ENCODE measurements at regions not wholly inside any gene's neighbourhood (a gene's known extent, or its start where the extent isn't known, plus 50 kb on each side); places are given as distances from the start of the nearest gene placed in this dataset.

DNA sequence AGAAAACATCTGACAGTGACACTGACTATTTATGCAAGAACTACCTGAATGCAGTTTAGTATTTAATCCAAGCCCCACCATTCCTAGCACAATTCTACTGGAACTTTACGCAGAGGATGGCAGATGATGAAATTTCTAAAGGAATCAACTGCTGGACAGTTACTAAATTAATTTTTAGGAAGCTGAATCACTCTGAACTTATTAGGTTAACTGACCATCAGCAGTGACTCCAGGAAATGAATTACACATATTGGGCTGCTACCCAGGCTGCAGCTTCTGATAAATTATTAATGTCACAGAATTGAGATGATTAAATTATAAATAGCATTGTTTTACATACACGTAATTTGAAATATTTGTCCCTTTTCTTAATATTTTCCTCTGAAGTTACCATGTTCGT, 250.8 kb downstream of the TMEM182 start (continued):
- TF ChIP-seq, protein P1, sequence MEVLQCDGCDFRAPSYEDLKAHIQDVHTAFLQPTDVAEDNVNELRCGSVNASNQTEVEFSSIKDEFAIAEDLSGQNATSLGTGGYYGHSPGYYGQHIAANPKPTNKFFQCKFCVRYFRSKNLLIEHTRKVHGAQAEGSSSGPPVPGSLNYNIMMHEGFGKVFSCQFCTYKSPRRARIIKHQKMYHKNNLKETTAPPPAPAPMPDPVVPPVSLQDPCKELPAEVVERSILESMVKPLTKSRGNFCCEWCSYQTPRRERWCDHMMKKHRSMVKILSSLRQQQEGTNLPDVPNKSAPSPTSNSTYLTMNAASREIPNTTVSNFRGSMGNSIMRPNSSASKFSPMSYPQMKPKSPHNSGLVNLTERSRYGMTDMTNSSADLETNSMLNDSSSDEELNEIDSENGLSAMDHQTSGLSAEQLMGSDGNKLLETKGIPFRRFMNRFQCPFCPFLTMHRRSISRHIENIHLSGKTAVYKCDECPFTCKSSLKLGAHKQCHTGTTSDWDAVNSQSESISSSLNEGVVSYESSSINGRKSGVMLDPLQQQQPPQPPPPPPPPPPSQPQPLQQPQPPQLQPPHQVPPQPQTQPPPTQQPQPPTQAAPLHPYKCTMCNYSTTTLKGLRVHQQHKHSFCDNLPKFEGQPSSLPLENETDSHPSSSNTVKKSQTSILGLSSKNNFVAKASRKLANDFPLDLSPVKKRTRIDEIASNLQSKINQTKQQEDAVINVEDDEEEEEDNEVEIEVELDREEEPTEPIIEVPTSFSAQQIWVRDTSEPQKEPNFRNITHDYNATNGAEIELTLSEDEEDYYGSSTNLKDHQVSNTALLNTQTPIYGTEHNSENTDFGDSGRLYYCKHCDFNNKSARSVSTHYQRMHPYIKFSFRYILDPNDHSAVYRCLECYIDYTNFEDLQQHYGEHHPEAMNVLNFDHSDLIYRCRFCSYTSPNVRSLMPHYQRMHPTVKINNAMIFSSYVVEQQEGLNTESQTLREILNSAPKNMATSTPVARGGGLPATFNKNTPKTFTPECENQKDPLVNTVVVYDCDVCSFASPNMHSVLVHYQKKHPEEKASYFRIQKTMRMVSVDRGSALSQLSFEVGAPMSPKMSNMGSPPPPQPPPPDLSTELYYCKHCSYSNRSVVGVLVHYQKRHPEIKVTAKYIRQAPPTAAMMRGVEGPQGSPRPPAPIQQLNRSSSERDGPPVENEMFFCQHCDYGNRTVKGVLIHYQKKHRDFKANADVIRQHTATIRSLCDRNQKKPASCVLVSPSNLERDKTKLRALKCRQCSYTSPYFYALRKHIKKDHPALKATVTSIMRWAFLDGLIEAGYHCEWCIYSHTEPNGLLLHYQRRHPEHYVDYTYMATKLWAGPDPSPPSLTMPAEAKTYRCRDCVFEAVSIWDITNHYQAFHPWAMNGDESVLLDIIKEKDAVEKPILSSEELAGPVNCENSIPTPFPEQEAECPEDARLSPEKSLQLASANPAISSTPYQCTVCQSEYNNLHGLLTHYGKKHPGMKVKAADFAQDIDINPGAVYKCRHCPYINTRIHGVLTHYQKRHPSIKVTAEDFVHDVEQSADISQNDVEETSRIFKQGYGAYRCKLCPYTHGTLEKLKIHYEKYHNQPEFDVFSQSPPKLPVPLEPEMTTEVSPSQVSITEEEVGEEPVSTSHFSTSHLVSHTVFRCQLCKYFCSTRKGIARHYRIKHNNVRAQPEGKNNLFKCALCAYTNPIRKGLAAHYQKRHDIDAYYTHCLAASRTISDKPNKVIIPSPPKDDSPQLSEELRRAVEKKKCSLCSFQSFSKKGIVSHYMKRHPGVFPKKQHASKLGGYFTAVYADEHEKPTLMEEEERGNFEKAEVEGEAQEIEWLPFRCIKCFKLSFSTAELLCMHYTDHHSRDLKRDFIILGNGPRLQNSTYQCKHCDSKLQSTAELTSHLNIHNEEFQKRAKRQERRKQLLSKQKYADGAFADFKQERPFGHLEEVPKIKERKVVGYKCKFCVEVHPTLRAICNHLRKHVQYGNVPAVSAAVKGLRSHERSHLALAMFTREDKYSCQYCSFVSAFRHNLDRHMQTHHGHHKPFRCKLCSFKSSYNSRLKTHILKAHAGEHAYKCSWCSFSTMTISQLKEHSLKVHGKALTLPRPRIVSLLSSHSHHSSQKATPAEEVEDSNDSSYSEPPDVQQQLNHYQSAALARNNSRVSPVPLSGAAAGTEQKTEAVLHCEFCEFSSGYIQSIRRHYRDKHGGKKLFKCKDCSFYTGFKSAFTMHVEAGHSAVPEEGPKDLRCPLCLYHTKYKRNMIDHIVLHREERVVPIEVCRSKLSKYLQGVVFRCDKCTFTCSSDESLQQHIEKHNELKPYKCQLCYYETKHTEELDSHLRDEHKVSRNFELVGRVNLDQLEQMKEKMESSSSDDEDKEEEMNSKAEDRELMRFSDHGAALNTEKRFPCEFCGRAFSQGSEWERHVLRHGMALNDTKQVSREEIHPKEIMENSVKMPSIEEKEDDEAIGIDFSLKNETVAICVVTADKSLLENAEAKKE (CRISPR knock-in tag; IDR thresholded peaks at IDR 0.05) = no peak
- no peak for TF ChIP-seq NANOG (IDR thresholded peaks at IDR 0.05; ENCODE audit: borderline replicate concordance)
- no peak for TF ChIP-seq EZH2phosphoT487 (IDR thresholded peaks at IDR 0.05; ENCODE audit: unreplicated experiment)
- no peak for TF ChIP-seq CREB1 (CRISPR knock-in tag; IDR thresholded peaks at IDR 0.05; ENCODE audit: low read depth)
- TF ChIP-seq, protein P2, sequence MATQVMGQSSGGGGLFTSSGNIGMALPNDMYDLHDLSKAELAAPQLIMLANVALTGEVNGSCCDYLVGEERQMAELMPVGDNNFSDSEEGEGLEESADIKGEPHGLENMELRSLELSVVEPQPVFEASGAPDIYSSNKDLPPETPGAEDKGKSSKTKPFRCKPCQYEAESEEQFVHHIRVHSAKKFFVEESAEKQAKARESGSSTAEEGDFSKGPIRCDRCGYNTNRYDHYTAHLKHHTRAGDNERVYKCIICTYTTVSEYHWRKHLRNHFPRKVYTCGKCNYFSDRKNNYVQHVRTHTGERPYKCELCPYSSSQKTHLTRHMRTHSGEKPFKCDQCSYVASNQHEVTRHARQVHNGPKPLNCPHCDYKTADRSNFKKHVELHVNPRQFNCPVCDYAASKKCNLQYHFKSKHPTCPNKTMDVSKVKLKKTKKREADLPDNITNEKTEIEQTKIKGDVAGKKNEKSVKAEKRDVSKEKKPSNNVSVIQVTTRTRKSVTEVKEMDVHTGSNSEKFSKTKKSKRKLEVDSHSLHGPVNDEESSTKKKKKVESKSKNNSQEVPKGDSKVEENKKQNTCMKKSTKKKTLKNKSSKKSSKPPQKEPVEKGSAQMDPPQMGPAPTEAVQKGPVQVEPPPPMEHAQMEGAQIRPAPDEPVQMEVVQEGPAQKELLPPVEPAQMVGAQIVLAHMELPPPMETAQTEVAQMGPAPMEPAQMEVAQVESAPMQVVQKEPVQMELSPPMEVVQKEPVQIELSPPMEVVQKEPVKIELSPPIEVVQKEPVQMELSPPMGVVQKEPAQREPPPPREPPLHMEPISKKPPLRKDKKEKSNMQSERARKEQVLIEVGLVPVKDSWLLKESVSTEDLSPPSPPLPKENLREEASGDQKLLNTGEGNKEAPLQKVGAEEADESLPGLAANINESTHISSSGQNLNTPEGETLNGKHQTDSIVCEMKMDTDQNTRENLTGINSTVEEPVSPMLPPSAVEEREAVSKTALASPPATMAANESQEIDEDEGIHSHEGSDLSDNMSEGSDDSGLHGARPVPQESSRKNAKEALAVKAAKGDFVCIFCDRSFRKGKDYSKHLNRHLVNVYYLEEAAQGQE (IDR thresholded peaks at IDR 0.05; ENCODE audit: unreplicated experiment) = no peak
- TF ChIP-seq POLR2AphosphoS5 (IDR thresholded peaks at IDR 0.05; ENCODE audit: low read depth) = no peak
- TF ChIP-seq STAT1 (IDR thresholded peaks at IDR 0.05; ENCODE audit: unreplicated experiment) = no peak
- no peak for TF ChIP-seq EZH2 (IDR thresholded peaks at IDR 0.05; ENCODE audit: low read depth, unreplicated experiment)
- TF ChIP-seq ZNF114 (CRISPR knock-in tag; IDR thresholded peaks at IDR 0.05) = no peak
- TF ChIP-seq, protein P3, sequence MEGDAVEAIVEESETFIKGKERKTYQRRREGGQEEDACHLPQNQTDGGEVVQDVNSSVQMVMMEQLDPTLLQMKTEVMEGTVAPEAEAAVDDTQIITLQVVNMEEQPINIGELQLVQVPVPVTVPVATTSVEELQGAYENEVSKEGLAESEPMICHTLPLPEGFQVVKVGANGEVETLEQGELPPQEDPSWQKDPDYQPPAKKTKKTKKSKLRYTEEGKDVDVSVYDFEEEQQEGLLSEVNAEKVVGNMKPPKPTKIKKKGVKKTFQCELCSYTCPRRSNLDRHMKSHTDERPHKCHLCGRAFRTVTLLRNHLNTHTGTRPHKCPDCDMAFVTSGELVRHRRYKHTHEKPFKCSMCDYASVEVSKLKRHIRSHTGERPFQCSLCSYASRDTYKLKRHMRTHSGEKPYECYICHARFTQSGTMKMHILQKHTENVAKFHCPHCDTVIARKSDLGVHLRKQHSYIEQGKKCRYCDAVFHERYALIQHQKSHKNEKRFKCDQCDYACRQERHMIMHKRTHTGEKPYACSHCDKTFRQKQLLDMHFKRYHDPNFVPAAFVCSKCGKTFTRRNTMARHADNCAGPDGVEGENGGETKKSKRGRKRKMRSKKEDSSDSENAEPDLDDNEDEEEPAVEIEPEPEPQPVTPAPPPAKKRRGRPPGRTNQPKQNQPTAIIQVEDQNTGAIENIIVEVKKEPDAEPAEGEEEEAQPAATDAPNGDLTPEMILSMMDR (conservative IDR thresholded peaks at IDR 0.05; ENCODE audit: low read depth in 2 of 2) = no peak
- TF ChIP-seq ZNF331 (CRISPR knock-in tag; IDR thresholded peaks at IDR 0.05; ENCODE audit: low read depth) = no peak
- TF ChIP-seq JUNB (IDR thresholded peaks at IDR 0.05; ENCODE audit: unreplicated experiment) = no peak

Data from GM23338 (cell line).